Hindlimb muscle (tissue), 1 donor: ENCODE measurements at regions not wholly inside any gene's neighbourhood (a gene's known extent, or its start where the extent isn't known, plus 50 kb on each side); places are given as distances from the start of the nearest gene placed in this dataset.
A peak's percentile ranks its signal among the peaks of the same experiment; 100 is the strongest.
"Not testable (repeated sequence)": the region's sequence is repeated elsewhere in the genome, so short reads cannot be mapped to it uniquely, and the experiment has no call there.

Source experiments
- DNase-seq: peaks from one replicate; pipeline ENCODE4 v3.0.0-alpha.2; 2013

DNA sequence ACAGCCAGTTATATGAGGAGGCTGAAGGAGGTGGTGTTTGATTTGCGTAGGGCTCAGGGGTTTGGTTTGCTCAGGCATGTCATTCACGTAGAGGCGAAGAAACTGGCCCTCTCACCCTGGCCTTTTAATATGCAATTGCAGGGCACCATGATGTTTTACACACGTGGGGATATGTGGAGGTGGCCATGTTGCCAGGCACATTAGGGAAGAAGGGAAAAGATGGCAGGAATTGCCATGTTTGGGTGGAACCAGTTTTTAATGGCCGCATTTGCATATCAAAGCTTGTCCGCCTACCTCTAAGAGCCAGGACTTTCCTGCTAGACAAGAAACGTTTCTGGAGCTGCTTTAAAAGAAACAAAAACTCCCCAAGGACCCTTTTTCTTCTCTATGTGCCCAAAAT, 1483.7 kb upstream of the GOT2 start:
- DNase-seq = no peak

DNA sequence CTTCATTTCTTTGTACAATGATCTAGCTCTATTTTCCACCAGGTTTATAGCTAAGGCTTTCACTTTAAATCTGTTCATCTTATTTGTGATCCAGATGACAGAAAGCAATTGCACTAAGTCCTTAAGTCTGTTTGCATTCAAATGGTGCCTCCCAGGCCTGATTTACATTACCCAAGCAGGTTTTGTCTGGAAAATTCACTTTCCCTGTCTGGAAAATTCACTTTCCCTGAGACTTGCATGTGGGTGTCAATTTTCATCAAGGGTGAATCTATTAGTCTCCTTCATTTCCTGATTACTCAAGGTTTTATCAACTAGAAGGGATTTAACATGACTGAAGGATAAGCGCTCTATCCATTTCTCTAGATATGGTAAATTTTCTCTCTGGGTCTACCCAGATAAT, 1480.2 kb upstream of the GOT2 start:
- DNase-seq = no peak

- DNase-seq = no peak
These were observed 1472.4 kb upstream of the GOT2 start for GRCh38 chr16:60206516-60206915.

GRCh38 chr16:60204181-60204580, 1470.1 kb upstream of the GOT2 start:
- no peak for DNase-seq

DNA sequence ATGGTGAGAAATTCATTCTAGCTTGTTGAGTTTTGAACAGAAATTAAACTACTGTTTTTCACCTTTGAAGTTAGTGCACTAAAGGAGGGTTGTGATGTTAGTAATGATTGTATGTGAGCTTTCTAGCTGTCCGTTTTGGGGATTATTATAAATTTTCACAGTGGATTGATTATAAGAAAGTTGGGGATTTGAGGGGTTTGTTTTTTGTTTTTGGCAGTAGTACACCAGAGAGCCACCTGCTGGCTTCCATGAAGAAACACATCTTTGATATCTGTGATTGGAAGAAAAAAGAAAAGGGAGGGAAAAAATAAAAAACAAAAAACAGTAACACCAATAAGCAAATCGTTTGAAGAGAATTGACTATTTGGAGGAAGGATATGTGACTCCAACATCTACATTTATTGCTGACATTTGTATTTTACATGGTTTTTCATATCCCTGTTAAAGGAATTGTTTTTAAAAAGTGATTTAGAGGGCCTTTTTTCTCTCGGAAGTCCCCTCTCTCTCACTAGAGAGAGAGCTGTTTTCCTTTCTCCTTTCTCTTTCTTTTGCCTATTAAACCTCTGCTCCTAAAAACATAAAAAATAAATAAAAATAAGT, 1469.5 kb upstream of the GOT2 start:
- DNase-seq = peak; percentile 16

DNA sequence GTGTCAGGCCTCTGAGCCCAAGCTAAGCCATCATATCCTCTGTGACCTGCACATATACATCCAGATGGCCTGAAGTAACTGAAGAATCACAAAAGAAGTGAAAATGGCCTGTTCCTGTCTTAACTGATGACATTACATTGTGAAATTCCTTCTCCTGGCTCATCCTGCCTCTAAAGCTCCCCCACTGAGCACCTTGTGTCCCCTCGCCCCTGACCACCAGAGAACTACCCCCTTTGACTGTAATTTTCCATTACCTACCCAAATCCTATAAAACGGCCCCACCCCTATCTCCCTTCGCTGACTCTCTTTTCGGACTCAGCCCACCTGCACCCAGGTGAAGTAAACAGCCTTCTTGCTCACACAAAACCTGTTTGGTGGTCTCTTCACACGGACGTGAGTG, 1466.6 kb upstream of the GOT2 start:
- not testable (repeated sequence) for DNase-seq

DNA sequence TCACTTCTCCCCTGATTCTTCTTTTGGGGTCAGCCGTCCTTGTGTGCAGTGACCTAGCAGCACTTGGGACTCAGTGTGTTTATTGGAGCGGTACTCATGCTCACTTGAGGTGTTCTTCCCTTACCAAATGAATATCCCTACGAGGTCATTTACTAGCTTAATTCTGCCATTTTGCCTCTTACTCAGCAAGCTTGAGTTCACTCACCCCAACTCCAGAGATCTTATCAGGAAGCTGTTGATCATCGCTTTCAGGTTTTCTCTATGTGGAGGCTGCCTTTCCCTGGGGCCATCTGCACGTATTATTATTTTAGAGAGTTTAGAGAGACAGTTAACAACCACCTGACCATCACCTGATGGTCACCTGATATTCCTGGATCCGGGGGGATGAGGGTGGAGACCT, 1466.0 kb upstream of the GOT2 start:
- no peak for DNase-seq

DNA sequence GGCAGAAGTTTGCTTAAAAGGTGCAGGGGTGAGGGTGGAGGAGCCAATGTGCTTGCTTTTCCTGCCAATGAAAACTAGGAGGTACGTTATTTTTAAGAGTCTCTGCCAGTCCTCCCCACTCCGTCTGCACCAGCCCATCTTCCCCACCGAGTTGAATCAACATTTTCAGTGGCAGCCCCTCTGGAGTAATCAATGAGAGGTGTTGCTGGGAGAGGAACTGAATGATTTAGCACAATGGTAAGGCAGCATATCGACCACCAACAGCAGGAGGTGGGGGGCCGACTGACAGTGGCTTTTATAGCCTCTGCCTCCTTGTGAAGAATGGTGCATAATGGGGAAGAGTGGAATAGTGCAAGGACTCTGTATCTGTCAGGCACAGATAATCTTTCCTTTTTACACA, 1465.0 kb upstream of the GOT2 start:
- DNase-seq = no peak

DNA sequence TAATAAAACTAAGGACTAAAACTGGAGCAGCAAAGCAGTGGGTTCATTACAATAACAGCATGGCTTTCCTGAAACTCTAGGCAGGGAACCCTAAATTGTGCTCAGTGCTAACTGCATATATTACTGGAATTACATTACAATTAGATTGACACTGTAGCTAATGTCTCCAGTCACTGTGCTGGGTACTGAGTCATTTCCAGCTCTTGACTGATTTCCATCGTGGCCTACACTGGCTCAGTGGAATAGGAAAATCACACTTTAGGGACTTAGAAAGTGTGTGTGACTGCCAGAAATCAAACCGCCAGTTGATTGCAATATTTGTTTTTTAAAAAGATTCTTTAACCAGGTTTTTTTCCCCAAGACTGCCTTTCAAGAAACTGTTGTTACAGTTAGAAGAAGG, 1447.4 kb upstream of the GOT2 start:
- no peak for DNase-seq

- no peak for DNase-seq
These were observed 1446.5 kb upstream of the GOT2 start for GRCh38 chr16:60180609-60181008.

DNA sequence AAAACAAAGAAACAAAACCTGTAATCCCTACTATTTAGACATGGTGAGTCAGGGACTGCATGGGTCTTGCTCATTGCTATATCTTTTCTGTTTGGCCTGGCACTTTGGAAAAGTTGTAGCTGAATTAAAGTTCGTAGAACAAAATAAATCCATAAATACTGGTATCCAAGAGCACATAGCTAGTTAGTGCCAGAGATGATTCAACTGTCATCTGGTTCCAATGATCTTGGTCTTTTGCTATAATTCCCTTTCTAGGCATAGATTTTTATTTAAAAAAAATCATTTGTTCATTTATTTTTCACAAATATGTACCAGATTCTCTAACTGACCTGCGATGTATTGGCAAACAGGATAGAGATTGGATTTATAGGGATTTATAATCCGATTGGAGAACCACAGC, 1436.1 kb upstream of the GOT2 start:
- peak; percentile 22 for DNase-seq

DNA sequence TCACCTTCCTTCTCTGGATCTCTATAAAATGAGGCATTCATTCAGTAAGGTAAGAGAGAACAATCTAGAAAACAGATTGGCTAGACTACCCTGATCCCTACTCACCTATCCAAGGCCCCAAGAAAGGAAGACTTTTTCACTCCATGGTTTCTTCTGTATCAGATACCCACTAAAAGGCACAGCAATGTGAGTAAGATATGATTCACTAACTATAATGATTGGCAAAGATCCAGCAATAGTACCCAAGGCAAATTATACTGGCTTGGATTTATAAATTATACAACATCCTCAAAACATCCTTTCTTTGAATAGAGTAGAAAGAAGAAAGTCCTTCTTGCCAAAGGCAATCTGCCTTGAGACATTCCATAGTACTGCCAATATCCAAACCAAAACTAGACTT, 1432.0 kb upstream of the GOT2 start:
- DNase-seq = no peak

GRCh38 chr16:60151987-60152386, 1417.9 kb upstream of the GOT2 start:
- no peak for DNase-seq

- no peak for DNase-seq
These were observed 1416.8 kb upstream of the GOT2 start for GRCh38 chr16:60150907-60151306.

- DNase-seq = no peak
These were observed 1409.2 kb upstream of the GOT2 start for GRCh38 chr16:60143348-60143705.

GRCh38 chr16:60142619-60143347, 1408.7 kb upstream of the GOT2 start:
- no peak for DNase-seq

- no peak for DNase-seq
These were observed 1403.8 kb upstream of the GOT2 start for GRCh38 chr16:60137891-60138290.

DNA sequence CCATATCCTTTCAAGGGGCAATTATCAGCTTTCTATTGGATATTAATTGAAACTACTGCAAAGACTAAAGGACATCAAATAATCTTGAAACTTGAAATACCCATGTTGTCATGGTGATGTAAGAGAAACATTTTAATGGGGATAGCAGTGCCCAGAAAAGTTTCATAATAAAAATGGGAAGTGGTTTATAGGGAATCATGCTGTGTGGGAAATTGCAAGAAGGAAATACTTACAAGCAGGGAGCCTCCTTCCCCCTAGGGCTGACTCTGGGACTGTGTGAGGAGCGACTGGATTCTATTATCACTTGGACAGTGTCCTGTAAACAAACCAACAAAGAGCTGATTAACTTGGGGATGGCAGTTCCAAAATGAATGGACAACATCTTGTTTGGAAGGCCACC, 1393.1 kb upstream of the GOT2 start:
- DNase-seq = peak; percentile 1

DNA sequence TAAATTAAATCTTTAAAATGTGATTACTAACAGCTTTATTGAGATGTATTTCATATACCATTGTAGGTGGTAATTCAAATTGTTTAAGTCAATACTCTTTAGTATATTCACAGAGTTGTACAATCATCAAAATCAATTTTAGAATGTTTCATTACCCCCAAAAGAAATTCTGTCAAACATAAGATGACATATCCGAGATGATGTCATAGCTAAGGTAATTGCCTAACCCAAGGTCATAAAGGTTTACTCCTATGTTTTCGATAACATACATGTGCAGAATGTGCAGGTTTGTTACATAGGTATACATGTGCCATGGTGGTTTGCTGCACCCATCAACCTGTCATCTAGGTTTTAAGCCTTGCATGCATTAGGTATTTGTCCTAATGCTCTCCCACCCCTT, 1392.0 kb upstream of the GOT2 start:
- DNase-seq = not testable (repeated sequence)

DNA sequence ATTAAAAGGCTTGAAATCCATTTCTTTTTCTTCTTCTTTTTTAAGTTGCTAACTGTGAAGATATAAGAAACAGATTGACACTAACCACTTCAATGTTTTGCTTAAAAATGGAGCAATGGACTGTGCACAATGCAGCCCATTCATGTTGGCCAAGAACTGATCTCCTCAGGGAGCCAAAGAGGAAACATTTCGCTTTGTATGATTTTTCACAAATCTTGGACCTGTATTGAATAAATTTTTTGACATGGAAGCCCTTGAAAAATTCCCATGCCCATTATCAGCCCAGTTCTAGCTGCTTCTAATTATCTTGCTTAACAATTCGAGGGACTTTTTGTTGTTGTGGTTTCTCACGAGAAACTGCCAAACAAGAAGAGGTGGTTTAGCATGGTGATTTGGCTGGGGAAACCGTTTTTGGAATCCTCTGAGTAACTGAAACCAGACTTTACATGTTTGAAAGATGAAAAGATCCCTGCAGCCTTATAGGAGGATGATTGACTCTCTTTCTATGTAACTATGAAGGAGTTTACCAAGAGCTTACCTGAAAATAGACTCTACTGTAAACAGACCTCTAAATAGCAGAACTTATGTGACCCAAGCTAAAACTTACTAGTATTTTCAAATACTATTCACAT, 1389.4 kb upstream of the GOT2 start:
- peak; percentile 1 for DNase-seq

DNA sequence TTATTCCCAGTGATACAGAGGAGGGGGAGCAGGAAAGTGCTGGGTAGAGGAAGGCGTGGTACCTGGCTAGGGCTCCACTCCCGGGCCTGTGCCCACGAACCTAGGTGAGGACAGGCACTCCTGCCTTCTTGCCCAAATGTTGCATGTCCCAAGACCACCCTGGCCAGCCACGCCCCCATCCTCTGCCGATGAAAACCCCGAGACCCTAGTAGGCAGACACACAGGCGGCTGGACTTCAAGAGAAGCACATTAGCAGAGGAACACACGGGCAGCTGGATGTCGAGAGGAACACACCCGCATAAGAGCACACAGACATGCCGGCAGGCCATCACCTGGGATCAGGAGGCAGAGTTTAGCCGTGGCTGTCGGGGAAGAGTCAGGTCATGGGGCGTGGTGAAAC, 1386.5 kb upstream of the GOT2 start:
- no peak for DNase-seq

GRCh38 chr16:60110531-60110930, 1376.4 kb upstream of the GOT2 start:
- no peak for DNase-seq

DNA sequence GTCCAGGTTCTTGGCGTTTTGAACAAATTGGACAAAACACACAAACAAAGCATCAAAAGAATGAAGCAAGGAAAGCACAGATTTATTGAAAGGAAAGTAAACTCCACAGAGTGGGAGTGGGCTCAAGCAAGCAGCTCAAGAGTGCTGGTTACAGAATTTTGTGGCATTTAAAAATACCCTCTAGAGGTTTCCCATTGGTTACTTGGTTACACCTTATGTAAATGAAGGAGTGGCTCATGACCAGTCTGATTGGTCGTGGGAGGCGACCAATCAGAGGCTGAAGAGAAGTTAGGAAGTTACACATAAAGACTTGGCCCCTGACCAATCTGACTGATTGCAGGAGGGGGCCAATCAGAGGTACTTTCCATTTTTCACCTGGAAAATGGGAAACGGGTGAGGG, 1373.8 kb upstream of the GOT2 start:
- no peak for DNase-seq

- no peak for DNase-seq
These were observed 1373.3 kb upstream of the GOT2 start for GRCh38 chr16:60107437-60107836.
